ENCODE measurements at regions not wholly inside any gene's neighbourhood (a gene's known extent, or its start where the extent isn't known, plus 50 kb on each side); places are given as distances from the start of the nearest gene placed in this dataset.

DNA sequence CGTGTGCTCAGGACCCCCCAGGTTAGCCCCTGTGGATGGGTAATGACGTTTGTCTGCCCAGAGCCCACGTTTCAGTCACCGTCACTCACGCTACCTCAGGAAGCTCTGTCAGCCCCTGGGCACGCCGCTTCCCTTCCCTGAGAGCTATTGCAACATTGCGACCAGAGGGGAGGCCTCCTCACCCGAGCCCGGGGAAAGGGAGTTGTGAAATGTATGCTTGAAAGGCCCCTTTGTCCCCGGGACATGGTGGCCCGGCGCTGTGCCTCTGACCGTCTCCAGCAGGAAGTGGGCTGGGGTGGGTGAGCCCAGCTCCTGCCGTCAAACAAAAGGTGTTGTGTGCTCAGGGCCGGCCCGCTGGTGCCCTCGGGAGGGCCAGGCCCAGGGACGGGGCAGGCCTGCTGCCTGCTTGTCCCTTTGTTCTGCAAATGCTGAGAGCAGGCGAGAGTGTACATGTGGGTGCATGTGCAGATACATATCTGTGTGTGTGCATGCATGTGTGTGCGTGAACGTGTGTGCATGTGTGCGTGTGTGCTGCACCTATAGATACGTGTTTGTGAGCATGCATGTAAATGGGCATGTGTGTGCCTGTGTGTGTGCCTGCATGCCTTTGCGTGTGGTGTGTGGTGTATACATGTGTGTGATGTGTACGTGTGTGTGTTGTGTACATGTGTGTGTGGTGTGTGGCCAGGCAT lies 1125.0 kb downstream of the BRD1 start (continued):
- TF ChIP-seq, protein P1, sequence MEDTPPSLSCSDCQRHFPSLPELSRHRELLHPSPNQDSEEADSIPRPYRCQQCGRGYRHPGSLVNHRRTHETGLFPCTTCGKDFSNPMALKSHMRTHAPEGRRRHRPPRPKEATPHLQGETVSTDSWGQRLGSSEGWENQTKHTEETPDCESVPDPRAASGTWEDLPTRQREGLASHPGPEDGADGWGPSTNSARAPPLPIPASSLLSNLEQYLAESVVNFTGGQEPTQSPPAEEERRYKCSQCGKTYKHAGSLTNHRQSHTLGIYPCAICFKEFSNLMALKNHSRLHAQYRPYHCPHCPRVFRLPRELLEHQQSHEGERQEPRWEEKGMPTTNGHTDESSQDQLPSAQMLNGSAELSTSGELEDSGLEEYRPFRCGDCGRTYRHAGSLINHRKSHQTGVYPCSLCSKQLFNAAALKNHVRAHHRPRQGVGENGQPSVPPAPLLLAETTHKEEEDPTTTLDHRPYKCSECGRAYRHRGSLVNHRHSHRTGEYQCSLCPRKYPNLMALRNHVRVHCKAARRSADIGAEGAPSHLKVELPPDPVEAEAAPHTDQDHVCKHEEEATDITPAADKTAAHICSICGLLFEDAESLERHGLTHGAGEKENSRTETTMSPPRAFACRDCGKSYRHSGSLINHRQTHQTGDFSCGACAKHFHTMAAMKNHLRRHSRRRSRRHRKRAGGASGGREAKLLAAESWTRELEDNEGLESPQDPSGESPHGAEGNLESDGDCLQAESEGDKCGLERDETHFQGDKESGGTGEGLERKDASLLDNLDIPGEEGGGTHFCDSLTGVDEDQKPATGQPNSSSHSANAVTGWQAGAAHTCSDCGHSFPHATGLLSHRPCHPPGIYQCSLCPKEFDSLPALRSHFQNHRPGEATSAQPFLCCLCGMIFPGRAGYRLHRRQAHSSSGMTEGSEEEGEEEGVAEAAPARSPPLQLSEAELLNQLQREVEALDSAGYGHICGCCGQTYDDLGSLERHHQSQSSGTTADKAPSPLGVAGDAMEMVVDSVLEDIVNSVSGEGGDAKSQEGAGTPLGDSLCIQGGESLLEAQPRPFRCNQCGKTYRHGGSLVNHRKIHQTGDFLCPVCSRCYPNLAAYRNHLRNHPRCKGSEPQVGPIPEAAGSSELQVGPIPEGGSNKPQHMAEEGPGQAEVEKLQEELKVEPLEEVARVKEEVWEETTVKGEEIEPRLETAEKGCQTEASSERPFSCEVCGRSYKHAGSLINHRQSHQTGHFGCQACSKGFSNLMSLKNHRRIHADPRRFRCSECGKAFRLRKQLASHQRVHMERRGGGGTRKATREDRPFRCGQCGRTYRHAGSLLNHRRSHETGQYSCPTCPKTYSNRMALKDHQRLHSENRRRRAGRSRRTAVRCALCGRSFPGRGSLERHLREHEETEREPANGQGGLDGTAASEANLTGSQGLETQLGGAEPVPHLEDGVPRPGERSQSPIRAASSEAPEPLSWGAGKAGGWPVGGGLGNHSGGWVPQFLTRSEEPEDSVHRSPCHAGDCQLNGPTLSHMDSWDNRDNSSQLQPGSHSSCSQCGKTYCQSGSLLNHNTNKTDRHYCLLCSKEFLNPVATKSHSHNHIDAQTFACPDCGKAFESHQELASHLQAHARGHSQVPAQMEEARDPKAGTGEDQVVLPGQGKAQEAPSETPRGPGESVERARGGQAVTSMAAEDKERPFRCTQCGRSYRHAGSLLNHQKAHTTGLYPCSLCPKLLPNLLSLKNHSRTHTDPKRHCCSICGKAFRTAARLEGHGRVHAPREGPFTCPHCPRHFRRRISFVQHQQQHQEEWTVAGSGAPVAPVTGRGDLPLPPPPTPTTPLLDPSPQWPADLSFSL (CRISPR knock-in tag; IDR thresholded peaks at IDR 0.05), result no peak; the same call in 1 of the 2 replicates
- TF ChIP-seq PAF1 (CRISPR knock-in tag; IDR thresholded peaks at IDR 0.05) (no peak), ZNF597 (CRISPR knock-in tag; IDR thresholded peaks at IDR 0.05) (no peak), LRRFIP1 (CRISPR knock-in tag; conservative IDR thresholded peaks at IDR 0.05) (no peak), ARNTL (CRISPR knock-in tag; IDR thresholded peaks at IDR 0.05) (peak; percentile 94), ZNF644 (CRISPR knock-in tag; IDR thresholded peaks at IDR 0.05; ENCODE audit: low read depth) (peak; percentile 52; the same call in 1 of the 2 replicates), ZSCAN9 (CRISPR knock-in tag; IDR thresholded peaks at IDR 0.05; ENCODE audit: borderline replicate concordance) (peak; percentile 80), KLF9 (CRISPR knock-in tag; IDR thresholded peaks at IDR 0.05; ENCODE audit: low read depth) (no peak), ZFP1 (CRISPR knock-in tag; IDR thresholded peaks at IDR 0.05) (peak; percentile 67; the same call in 1 of the 2 replicates), AHDC1 (CRISPR knock-in tag; IDR thresholded peaks at IDR 0.05; ENCODE audit: borderline replicate concordance) (peak; percentile 88), FOXA1 (IDR thresholded peaks at IDR 0.05) (no peak), FOXA1 (CRISPR knock-in tag; IDR thresholded peaks at IDR 0.05) (peak; percentile 29; the same call in 1 of the 2 replicates)
- TF ChIP-seq, protein P2, sequence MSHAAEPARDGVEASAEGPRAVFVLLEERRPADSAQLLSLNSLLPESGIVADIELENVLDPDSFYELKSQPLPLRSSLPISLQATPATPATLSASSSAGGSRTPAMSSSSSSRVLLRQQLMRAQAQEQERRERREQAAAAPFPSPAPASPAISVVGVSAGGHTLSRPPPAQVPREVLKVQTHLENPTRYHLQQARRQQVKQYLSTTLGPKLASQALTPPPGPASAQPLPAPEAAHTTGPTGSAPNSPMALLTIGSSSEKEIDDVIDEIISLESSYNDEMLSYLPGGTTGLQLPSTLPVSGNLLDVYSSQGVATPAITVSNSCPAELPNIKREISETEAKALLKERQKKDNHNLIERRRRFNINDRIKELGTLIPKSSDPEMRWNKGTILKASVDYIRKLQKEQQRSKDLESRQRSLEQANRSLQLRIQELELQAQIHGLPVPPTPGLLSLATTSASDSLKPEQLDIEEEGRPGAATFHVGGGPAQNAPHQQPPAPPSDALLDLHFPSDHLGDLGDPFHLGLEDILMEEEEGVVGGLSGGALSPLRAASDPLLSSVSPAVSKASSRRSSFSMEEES (CRISPR knock-in tag; IDR thresholded peaks at IDR 0.05), result peak; percentile 86

Measured in HepG2 (cell line).